ENCODE measurements at regions not wholly inside any gene's neighbourhood (a gene's known extent, or its start where the extent isn't known, plus 50 kb on each side); places are given as distances from the start of the nearest gene placed in this dataset.
"Not testable (repeated sequence)": the region's sequence is repeated elsewhere in the genome, so short reads cannot be mapped to it uniquely, and the experiment has no call there.

DNA sequence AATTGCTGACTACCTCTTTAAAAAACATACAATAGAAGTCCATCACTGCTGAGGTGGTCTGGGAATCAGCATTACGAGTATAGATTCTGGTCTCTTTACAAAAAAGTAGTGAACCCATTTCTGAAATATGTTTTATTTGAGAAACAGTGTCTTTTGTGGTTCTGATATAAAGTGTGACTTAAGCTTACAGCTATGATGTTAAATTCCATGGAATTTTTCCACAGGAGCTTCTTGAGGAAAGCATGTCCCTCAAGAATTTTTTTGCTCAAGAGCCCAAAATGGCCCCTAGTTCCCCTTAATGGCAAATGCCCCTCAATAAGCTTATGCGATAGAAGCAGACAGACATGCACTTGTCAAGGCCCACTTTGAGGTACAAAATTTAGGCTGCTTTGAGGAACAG lies 265.7 kb downstream of the FAM170A start:
- DNase-seq (ENCODE audit: low read depth) = no peak

DNA sequence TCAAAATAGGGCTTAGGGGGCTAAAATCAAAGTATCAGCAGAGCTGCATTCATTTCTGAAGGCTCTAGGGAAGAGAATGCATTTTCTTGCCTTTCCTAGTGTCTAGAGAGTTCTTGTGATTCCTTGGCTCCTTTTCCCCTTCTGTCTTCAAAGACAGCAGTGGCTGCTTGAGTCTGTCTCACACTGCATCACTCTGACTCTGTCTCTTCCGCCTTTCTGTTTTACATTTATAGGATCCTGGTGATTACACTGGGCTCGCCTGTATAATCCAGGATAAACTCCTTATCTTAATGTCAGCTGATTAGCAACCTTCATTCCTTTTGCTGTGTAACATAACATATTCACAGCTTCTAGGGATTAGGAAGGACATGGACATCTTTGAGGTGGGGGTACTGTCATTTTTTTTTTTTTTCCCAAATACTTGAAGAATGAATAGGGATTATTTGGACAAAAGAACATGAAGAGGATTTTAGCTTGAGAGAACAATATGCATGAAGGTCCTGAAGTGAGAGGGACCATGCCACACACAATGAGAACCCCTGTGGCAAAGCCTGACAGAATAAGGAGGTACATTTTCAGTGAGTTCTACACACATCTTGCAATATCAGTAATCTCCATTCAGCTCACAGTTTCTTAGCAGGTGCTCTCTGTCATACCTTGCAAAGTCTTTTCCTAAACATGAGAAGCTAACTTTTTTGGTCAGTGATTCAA lies 267.6 kb downstream of the FAM170A start:
- DNase-seq (ENCODE audit: low read depth) = no peak

DNA sequence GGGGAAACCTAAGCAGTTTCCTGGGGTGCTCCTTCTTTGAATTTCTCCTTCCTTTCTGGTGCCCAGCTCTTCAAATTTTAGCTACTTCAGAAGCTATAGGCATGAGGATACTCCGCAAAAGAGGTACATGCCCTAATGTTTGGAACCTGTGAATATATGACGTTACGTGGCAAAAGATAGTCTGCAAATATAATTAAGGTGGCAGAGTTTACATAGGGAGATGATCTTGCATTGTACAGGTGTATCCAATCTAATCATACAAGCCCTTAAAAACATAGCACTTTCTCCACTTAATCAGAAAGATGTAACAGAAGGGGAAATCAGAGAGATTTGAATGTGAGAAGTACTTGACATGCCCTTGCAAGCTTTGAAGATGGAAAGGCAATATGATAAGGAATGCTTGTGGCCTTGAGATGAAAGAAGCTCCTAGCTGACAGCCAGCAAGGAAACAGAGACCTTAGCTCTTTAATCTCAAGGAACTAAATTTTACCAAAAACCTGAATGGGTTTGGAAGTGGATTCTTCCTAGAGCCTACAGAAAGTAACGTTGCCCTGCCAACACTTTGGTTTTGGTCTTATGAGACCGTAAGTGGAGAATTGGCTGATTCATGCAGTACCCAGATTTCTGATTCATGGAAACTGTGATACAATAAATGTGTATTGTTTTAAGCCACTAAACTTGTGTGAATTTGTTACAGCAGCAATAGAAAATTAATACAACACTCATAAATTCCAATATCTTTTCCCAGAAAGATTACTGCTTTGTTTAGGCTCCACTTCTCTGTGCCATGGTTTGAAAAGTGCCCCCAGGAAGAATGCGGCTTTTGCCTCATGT lies 268.4 kb downstream of the FAM170A start:
- peak; percentile 0 for DNase-seq (ENCODE audit: low read depth)

DNA sequence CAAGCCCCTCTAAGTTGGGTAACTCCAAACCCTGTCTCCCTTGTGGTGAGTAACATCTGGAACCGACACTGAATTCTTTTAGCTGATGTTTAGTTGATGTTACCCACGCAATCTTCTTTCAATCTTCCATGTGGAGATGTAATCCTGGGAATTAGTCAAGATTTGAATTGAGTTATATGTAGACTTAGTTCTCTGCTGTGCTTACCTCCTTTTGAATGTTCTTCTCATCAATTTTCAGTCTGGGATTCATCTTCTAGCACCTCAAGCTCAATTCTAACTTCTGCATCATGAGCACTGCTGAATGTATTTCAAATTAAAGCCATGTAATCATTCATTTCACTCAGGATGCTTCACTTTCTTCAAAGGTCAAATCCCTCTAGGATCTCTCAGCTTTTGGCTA lies 270.6 kb downstream of the FAM170A start:
- DNase-seq (ENCODE audit: low read depth) = no peak

DNA sequence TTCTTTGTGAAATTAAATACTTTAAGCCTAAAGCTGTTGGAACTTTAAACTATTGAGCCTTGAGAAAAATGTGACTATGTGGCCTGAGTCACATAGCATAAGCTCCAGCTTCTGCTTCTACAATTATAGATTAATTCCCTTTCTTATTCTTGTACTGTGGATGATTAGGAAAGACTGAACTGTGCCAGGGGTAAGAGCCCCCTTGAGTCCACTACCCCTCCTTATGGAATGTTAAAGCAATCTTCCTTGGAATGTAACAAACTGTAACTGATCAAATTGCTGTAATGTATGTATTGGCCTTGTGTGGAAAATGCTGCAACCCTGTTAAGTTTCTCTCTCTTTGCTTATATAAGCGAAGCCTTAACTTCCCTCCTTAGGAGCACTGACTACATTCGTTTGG lies 273.2 kb downstream of the FAM170A start:
- DNase-seq (ENCODE audit: low read depth) = no peak

DNA sequence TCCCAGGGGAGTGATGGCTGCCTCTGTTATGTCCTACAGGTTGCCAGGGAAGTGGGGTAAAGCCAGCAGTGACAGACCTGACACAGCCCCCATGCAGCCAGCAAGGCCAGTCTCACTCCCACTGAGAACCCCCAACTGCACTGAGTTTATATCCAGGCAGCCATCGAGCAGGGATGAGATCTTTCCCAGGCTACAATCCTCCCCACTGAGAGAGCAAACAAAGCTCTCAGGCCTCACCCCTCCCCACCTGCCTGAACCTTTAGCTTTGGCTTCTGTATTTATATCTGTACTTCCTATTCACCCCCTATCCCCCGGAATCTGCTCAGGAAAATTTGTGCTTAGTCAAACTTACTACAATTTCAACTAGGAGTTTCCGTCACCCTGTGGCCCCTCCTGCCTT lies 284.1 kb downstream of the FAM170A start:
- no peak for DNase-seq (ENCODE audit: low read depth)

DNA sequence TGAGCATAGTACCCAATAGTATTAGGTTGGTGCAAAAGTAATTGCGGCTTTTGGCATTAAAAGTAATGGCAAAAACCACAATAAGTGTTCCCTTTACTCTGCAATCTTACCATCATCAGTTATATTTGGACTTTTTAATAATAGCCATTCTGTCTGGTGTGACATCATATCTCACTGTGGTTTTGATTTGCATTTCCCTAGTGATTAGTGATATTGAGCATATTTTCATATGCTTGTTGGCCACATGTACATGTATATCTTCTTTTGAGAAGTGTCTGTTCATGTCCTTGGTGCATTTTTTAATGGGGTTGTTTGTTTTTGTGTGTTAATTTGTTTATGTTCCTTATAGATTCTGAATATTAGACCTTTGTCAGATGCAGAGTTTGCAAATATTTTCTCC lies 289.9 kb downstream of the FAM170A start:
- DNase-seq (ENCODE audit: low read depth) = no peak

DNA sequence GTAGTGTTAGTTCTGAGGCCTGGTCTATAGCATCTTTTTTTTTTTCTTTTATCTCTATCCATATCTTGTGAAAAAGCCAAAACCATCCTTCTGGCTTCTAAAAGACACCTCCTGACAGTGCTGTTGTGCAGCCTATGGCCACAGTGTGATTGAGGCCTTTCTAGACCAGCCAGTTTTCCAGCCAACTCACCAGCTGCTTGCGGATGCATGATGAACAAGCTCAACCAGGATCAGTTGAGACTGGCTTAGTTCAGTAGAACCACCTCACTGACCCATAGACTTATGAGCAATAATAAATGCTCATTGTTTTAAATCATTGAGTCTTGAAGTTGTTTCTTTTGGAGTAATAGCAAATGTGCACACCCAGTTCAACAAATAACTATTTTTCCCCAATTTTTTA lies 296.9 kb downstream of the FAM170A start:
- no peak for DNase-seq (ENCODE audit: low read depth)

DNA sequence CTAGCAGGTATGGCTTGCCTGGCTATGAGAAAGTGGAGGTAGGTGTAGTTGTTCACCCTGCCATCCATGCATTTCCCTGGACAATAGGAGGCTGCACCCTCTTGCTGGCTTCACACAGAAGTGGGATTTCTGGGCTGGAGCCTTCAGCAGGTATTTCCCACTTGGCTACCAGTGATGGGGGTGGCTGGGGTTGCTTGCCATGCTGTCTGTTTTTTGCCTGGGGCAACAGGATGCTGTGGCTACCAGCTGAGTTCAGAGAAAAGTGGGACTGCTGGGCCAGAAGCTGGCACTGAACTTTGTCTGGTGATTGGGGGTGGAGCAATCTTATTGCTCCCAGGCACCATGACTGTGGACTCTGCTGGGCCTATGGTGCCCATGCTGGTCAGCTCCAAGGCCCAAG lies 299.6 kb downstream of the FAM170A start:
- no peak for DNase-seq (ENCODE audit: low read depth)

DNA sequence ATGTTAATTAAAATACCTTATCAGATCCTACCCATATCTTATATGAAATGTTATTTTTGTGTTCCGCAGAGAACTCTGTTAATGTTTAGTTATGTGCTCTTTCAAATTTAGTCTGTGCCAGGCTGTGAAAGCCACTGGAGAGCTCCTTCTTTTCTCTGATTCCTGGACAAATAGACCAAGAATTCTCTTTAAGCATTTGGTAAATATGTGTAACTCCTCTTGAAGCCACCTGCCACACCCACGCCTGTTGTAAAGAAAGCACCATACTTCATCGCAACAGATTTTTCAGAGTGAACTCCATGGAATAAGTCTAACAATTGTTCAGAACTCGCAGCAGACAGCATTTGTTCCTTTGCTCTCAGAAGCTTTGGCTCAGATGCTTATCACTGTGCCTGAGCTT lies 301.1 kb downstream of the FAM170A start:
- DNase-seq (ENCODE audit: low read depth) = no peak

DNA sequence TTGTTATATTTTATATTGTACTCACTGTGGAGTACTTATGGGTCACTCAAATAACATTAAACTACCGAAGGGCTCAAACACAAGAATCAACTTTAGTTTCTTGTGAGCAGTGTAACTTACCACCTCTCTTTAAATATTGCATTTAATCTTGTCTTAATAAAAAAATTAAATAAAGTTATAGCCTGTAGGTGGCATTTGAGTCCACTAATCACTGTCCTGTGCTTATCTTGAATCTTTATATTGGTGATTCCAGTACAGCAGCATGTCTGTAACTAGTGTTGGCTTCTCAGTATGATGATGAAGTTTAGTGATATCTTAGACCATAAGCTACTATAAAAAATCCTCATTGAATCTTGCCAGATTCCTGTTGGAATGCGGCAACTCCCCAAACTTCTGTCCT lies 313.8 kb downstream of the FAM170A start:
- peak; percentile 35 for DNase-seq (ENCODE audit: low read depth)

DNA sequence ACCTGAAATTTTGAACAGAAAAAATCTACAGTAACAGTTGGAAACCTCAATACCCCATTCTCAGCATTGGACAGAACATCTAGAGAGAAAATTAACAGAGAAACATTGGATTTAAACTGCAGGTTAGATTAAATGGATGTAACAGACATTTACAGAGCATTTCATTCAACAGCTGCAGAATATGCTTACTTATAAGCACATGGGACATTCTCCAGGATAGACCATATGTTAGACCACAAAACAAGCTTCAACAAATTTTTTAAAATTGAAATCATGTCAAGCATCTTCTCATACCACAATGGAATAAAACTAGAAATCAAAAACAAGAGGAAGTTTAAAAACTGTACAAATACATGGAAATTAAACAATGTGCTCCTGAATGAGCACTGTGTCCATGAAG lies 316.3 kb downstream of the FAM170A start:
- no peak for DNase-seq (ENCODE audit: low read depth)

DNA sequence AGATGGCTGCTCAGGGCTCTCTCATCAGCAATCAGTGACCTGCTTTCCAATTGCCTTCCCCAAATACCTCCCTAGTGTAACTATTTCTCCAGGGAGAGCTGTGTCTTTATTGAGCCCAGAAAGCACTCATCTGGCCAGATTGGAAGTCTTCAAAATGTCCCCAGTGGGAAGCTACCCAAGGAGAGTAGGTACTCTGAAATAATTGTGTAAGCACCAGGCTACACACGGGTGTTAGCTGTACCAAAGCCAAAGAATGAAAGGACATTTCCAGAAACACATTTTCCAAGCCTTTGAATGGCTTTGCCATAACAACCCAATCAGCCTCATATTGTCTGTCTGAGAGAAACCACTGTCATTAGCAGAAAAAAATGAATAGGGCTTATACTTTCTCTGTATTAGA lies 318.8 kb downstream of the FAM170A start:
- DNase-seq (ENCODE audit: low read depth) = no peak

DNA sequence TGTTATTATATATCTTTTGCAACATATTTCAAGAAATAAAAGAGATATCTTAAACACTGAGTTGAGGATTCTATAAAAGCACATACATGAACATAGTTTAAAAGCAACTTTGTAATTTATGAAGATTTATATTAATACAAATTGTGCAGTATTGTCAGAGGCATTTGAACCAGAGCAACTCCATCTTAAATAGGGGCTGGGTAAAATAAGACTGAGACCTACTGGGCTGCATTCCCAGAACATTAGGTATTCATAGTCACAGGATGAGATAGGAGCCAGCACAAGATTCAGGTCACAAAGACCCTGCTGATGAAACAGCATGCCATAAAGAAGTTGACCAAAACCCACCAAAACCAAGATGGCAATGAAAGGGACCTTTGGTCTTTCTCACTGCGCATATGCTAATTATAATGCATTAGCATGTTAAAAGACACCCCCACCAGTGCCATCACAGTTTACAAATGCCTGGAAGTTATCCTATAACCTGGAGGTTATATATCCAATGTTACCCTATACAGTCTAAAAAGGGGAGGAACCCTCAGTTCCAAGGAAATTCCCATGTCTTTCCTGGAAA lies 320.2 kb downstream of the FAM170A start:
- DNase-seq (ENCODE audit: low read depth) = no peak

DNA sequence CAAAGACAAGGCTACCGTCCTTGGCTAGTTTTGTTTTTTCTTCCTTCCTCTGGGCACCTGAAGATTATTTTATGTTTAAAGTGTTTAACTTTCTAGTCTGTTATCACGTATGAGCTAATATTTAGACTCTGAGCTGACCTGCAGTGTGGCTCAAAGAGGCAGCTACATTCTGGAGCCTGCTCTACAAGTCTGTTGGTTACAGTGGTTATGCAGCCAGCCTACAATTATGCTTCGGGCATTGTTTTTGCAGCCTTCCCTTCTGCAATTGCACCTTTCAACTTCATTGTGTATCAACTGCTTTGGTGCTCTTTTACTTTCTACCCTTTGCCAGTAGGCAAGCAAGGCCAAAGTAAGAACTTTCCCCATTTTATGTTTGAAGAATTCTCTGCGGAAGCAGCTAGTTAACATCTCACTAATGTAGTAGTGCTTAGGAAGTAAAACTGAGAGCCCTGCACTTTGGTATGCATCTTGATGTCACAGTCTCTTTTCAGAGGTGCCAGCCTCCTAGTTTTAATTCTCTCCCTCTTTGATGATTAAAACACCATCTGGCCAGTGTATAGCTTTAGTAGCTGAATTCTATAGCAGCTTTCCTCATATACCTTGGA lies 322.1 kb downstream of the FAM170A start:
- no peak for DNase-seq (ENCODE audit: low read depth)

DNA sequence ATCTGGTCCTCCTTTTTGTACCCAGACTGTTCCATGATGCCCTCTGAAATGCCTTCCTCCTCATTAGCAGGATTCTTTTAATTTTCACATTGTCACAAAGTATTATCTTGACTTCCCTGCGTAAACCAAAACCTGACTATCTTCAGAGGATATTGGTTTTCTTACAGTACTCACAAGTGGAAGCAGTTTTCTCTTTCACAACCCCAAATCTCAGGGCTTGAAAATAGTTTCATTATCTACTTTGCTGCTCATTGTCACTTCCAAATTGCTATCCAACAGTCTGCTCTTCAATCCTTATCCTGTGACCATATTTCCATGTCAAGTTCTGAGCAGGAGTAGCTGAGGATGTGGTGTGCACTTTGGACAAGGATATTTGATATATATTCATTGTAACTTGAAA lies 324.1 kb downstream of the FAM170A start:
- no peak for DNase-seq (ENCODE audit: low read depth)

DNA sequence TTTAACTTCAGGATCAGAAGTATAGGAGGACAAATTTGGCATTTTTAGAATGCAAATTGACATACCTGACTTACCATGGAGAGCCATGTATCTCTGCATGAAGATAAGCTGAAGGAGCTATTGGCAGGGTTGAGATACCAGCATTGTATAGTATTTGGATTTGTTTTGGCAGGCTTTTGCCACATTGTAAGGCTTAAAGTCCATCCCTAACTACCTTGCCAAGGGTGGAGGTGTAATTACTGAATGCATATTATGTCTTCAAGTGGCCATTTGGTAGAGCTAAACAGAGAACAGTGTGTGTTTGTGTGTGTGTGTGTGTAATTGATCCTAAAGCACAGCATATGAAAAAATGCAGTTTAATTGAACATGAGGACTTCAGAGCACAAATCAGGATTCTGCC lies 324.7 kb downstream of the FAM170A start:
- no peak for DNase-seq (ENCODE audit: low read depth)

DNA sequence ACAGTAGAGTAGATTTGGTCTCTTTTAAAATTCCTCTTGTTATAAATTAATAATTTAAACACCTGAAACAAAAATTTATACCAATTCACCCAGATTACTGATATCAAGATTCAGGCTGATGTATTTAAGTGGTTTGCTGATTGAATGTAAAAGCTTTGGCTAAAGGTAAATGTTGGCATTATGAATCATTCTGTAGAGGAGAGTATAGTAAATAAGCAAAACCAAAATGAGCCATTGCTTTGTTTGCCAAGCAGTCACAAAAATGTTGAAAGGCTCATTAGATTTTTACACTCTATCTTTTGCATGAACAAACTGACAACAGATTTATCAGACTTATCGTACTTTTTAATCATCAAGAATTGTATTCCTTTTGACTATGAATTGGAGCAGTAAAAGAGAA lies 332.6 kb downstream of the FAM170A start:
- DNase-seq (ENCODE audit: low read depth) = no peak

DNA sequence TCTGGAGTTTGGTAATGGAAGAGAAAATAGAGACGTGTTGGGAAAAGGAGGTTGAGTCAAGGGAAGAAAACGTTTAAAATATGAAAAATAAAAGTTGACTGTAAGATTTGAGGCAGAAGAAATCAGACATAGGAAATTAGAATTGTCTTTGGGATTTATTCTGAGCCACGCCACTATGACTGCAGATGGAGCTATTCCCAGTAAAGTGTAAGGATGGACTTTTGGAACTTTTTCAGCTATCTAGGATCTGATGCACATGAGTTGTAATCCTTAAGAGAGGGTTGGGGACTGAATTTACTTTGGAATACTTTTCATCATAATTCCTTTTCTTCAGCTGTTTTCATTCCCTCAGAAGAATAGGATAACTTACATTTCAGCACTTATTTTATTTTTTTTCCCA lies 336.7 kb downstream of the FAM170A start:
- DNase-seq (ENCODE audit: low read depth) = no peak

DNA sequence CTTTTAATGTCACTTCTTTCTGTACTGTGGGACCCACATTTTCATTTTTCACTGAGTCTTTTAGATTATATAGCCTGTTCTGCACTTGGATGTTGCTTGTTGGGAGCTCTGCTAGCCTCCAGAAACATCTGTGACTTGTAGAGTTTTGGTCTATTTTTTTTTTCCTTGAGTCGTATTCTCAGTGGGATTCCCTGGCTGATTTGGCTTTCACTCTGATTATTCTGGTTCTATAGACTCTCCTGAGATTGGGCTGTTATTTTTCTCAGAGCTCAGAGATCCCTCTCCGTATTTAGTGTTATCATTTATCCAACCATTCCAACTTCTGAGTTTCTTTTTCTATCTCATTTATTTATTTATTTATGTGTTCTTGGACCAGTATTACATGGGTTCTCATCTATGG lies 339.3 kb downstream of the FAM170A start:
- no peak for DNase-seq (ENCODE audit: low read depth)

DNA sequence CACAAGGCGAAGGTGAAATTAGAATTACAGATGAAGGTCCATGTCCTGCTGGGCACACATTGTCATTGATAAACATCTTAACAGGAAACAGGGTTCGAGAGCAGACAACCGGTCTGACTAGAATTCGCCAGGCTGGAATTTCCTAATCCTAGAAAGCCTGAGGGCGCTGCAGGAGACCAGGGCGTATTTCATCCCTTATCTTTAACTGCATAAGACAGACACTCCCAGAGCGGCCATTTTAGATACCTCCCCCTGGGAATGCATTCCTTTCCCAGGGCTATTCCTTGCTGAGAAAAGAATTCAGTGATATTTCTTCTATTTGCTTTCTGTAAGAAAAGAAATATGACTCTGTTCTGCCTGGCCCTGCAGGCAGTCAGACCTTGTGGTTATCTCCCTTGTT lies 357.7 kb downstream of the FAM170A start:
- not testable (repeated sequence) for DNase-seq (ENCODE audit: low read depth)

DNA sequence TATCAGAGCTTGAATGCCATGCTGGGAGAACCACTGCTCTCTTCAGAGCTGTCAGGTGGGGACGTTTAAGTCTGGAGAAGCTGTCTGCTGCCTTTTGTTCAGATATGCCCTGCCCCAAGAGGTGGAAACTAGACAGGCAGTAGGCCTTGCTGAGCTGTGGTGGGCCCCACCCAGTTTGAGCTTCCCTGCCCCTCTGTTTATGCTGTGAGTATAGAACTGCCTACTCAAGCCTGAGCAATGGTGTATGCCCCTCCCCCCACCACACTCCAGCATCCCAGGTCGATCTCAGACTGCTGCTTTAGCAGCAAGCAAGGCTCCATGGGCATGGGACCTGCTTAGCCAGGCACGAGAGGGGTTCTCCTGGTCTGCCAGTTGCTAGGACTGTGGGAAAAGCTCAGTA lies 362.3 kb downstream of the FAM170A start:
- DNase-seq (ENCODE audit: low read depth) = no peak

DNA sequence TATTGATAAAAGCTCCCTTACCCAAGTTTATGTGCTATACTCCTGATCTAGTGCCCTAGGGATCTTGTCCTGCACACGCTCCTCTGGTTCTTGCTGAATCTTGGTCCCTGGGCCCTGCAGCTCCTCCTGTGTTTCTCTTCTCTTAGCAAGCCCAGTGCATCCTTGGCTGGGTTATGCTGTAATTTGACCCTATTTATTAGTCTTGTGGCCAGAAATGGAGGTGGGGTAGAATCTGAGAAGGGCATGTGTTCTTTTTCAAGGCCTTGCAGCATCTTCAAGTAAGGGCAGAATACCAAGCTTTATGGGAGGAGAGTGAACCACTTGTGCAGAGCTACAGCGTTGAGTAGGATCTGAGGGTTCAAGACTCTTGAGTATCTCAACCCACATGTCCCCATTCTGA lies 366.8 kb downstream of the FAM170A start:
- DNase-seq (ENCODE audit: low read depth) = peak; percentile 53
